ENCODE measurements at regions not wholly inside any gene's neighbourhood (a gene's known extent, or its start where the extent isn't known, plus 50 kb on each side); places are given as distances from the start of the nearest gene placed in this dataset.

- no peak for DNase-seq
These were observed 75.4 kb upstream of the FRMD1 start for GRCh38 chr6:168154263-168154917.

- no peak for DNase-seq
These were observed 74.5 kb upstream of the FRMD1 start for GRCh38 chr6:168153553-168153952.

- no peak for DNase-seq
These were observed 74.0 kb upstream of the FRMD1 start for GRCh38 chr6:168152980-168153379.

GRCh38 chr6:168152306-168152963 lies 73.4 kb upstream of the FRMD1 start:
- DNase-seq = no peak

- no peak for DNase-seq
These were observed 71.7 kb upstream of the FRMD1 start for GRCh38 chr6:168150551-168151320.

- no peak for DNase-seq
These were observed 70.0 kb upstream of the FRMD1 start for GRCh38 chr6:168149015-168149414.

GRCh38 chr6:168148231-168148849 lies 69.3 kb upstream of the FRMD1 start:
- no peak for DNase-seq

- no peak for DNase-seq
These were observed 68.3 kb upstream of the FRMD1 start for GRCh38 chr6:168147205-168147738.

GRCh38 chr6:168145747-168146596 lies 67.0 kb upstream of the FRMD1 start:
- no peak for DNase-seq

GRCh38 chr6:168139121-168139520 lies 60.1 kb upstream of the FRMD1 start:
- DNase-seq = no peak

GRCh38 chr6:168138436-168138835 lies 59.4 kb upstream of the FRMD1 start:
- no peak for DNase-seq

- DNase-seq = no peak
These were observed 58.0 kb upstream of the FRMD1 start for GRCh38 chr6:168137024-168137423.

- no peak for DNase-seq
These were observed 57.6 kb upstream of the FRMD1 start for GRCh38 chr6:168136622-168137021.

- DNase-seq = no peak
These were observed 57.0 kb upstream of the FRMD1 start for GRCh38 chr6:168136001-168136400.

GRCh38 chr6:168134560-168135201 lies 55.7 kb upstream of the FRMD1 start:
- no peak for DNase-seq

- DNase-seq = no peak
These were observed 54.9 kb upstream of the FRMD1 start for GRCh38 chr6:168133687-168134559.

- no peak for DNase-seq
These were observed 54.2 kb upstream of the FRMD1 start for GRCh38 chr6:168133168-168133561.

- DNase-seq = peak; percentile 68
These were observed 53.6 kb upstream of the FRMD1 start for GRCh38 chr6:168132531-168133167.

- DNase-seq = no peak
These were observed 52.7 kb upstream of the FRMD1 start for GRCh38 chr6:168131464-168132415.

Measured in 8988T (cell line).